ENCODE measurements at regions not wholly inside any gene's neighbourhood (a gene's known extent, or its start where the extent isn't known, plus 50 kb on each side); places are given as distances from the start of the nearest gene placed in this dataset.
"Not testable (repeated sequence)": the region's sequence is repeated elsewhere in the genome, so short reads cannot be mapped to it uniquely, and the experiment has no call there.

DNA sequence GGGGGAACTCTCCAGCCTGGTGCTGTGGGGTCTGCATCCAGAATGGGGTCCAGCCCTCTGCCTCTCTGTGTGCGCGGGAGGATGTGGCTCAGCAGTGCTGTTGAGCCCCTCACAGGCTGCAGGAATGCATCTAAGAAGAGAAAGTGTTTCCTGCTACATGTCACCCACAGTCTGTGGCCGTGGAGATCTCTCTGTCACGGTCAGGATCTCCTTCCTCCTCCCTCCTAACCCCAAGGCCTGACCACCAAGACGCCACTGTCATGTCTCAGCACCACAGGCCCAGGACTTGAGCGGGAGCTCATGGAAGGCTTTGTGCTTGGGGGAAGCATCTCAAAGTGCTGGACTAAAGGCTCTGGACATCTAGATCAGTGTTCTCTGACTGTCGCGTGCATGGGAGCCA lies 90.1 kb downstream of the SREK1 start:
- intact Hi-C loops (cut with DNase I) = no loop called here
- DNase-seq (ENCODE audit: low spot score) = no peak

DNA sequence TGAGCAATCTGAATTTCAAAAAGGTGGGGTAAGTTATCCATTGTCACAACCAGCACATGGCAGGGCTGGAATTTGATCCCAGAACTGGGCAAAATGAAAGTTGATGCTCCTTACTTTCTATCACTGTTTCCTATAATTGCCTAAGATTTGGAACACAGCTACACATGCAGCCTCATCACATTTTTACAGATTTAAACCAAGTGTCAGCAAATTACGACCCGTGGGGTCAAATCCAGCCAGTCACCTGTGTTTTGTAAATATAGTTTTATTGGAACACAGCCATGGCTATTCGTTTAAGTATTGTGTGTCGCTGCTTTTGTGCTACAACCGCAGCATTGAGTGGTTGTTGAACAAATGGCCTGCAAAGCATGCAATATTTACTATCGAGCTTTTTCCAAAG lies 94.3 kb downstream of the SREK1 start:
- intact Hi-C loops (cut with DNase I) = no loop called here
- no peak for DNase-seq (ENCODE audit: low spot score)

DNA sequence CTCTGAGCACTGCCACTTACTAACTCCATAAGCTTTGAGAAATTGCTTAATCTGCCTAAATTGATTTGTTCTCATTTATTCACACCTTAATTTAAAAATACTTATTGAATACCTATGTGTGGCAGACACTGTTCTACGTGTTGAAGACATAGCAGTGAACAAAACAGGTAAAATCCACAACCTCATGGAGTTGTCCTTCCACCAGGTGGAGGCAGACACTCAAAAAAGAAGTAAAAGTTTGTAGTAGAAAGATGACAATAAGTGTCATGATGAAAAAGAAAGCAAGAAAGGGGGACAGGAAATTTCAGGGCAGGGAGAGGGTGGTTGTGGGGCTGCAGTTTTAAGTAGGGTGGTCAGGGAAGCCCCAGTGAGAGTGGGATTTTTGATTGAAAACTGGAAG lies 94.9 kb downstream of the SREK1 start:
- no peak for DNase-seq (ENCODE audit: low spot score)
- intact Hi-C loops (cut with DNase I) = no loop called here

DNA sequence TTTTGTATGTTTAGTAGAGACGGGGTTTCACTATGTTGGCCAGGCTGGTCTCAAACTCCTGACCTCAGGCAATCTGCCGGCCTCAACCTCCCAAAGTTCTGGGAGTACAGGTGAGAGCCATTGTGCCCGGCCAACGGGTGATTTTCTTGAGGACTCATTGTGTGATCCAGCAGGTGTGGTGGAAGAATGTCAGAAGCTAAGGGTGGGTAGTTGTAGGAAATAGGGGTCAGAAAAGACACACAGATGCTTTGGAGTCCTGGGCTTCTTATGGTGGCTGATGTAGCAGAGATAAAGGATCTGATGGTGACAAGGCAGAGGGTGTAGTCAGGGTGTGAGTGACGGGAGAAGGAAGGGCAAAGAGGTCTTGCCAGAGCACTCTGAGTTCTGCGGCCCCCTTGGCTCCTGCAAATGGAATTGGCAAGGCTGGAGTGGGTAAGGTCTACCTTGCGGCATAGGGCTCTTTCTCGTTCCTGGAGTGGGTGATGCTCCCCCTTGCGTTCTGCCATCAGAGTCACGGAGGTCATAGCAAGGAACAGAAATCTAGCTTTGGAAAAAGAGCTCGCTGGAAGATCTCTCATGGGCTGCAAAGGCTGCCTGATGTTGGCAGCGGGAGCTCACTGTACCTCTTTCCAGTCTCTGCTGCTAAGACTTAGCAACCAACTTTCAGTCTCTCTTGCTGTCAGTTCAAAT lies 97.2 kb downstream of the SREK1 start:
- DNase-seq (ENCODE audit: low spot score) = no peak
- intact Hi-C loops (cut with DNase I) = no loop called here

DNA sequence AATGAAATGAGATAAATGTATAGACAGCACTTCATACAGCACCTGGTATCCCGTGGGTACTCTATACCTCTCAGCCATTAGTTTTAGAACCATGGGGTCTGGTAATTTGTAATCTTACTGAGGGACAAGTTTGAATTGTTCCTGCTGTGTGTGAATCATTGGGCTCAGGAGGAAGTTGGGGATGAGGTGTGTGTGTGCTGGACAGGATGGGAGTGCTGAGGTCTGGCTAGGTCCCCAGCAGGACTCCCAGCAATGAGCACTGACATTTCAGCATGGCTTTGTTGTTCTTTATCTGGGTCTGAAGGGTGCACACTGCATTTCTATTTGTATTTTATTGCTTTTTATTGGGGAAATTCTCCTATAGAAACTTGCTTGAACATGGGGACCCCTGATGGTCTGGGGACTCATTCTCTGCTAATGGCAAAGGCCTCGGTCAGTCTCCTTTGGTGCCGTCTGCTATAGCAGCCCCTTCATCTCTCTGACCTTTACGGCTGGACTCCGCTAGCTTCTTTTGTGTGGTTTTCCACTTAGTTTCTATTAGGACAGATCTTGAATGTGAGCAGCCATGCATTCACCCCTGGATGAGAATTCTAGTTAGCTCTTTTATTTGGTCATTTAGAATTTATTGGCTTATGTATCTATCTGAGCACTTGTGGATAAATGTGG lies 98.1 kb downstream of the SREK1 start:
- DNase-seq (ENCODE audit: low spot score) = no peak
- intact Hi-C loops (cut with DNase I) = no loop called here

DNA sequence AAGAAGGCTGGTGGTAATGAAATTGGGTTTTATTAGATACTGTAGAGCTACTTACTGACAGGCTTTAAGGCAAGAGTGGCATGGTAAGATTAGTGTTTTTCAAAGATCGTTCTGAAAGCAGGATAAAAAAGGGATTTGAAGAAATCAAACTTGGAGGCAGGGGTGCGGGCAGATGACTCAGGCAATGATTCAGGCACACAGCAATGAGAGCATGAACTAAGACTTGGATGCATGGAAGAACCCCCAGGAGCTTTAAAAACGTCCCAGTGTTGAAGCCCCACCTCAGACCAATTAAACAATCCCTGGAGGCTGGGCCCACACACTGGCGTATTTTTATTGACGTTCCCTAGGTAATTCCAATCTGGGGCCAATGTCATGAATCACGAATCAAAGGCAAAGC lies 102.5 kb downstream of the SREK1 start:
- intact Hi-C loops (cut with DNase I) = no loop called here
- DNase-seq (ENCODE audit: low spot score) = no peak

DNA sequence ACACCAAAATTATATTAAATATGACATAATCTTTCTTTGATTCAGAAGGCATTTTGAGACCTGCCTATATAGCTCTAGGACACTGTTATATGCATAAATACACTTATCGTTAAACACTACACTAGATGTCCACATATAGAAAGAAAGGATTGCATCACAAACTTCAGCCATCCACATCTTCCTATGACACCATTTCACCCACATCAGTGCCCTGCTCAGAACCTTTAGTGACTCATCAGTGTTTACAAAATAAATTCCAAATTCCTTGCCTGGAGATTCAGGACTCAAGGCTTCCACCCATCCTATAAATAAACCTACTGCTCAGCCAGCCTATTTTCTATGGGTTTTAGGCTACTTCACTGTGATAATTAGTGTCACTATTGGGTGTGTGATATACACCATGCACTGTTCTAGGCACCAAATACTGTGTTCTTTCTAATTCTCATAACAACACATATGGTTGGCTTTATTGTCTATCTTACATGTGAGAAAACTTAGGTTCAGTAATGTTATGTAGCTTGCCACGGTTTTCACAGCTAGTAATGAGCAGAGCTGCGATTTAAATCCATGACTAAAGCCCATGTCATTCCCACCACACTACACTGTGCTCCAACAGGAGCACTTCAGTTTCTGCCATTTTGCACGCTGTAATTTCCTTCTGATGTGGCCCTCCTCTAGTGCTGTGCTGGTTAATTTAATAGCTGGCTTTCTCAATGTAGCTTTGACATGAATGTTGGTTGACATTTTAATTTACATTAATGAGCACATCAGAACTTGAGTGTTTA lies 103.3 kb downstream of the SREK1 start:
- intact Hi-C loops (cut with DNase I) = no loop called here
- no peak for DNase-seq (ENCODE audit: low spot score)

DNA sequence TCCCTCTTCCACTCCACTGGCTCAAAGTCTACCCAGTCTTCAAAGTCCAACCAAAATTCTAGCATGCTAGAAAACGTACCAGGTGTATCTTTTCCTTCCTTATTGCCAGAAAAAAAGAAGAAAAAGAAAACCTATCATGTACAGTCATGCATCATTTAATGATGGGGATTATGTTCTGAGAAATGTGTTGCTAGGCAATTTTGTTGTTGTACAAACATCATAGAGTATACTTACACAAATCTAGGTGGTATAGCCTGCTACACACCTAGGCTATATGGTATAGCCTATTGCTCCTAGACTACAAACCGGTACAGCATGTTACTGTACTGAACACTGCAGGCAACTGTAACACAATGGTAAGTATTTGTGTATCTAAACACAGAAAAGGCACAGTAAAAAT lies 104.8 kb downstream of the SREK1 start:
- intact Hi-C loops (cut with DNase I) = no loop called here
- DNase-seq (ENCODE audit: low spot score) = no peak

DNA sequence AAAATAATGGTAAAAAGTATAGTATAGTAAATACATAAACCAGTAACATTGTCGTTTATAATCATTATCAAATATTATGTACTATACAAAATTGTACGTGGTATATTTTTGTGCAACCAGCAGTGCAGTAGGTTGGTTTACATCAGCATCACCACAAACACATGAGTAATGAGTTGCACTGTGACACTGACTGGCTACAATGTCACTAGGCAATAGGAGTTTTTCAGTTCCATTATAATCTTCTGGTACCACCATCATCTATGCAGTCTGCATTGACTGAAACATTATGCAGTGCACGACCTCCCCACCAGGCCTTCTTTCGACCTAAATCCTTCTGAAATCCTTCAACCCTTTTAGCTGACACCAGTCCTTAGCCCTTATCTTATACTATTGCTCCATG lies 105.8 kb downstream of the SREK1 start:
- no peak for DNase-seq (ENCODE audit: low spot score)
- intact Hi-C loops (cut with DNase I) = no loop called here

DNA sequence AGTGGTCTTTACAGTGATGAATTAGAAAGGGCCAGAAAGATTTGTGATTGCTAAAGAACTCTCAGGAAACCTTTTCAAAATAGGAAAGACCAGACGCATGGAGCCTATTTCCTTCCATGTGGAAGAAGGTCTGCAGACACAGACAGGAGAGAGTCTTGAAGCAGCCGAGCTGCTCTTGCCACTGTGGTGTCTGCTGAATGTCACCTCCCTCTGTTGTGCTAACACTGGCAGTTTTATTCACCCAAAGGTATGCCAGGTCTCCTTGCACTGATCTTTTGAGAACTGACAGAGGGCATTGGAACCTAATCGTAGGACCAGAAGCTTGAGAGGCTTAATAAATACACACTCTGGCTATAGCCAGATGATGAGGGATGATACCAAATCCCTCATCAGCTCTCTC lies 108.7 kb downstream of the SREK1 start:
- intact Hi-C loops (cut with DNase I) = no loop called here
- DNase-seq (ENCODE audit: low spot score) = no peak

DNA sequence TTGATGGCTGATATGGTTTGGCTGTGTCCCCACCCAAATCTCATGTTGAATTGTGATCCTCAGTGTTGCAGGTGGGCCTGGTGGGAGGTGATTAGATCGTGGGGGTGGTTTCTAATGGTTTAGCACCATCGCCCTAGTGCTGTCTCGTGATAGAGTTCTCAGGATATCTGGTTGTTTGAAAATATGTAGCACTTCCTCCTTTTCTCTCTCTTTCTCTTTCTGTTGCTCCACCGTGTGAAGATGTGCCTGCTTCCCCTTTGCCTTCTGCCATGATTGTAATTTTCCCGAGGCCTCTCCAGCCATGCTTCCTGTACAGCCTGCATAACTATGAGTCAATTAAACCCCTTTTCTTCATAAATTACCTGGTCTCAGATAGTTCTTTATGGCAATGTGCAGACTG lies 111.6 kb downstream of the SREK1 start:
- no peak for DNase-seq (ENCODE audit: low spot score)
- intact Hi-C loops (cut with DNase I) = no loop called here

DNA sequence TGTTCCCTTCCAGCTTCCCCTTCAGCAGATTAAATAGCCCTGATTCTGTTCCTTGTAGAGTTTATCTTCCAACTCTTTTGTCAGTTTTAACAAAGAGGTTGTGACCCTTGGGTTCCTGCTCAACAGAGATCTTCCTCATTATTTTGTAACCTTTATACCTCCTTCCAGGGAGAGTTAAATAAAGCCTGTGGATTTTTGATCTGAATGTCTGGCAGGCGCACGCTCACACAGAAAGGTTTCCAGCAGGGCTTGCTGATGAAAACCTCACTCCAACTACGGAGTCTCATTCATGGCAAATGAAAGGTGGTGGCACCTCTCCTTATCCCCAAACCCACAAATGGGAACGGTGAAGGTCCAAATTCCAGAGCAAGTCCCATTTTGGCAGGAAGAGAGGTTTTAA lies 129.0 kb downstream of the SREK1 start:
- intact Hi-C loops (cut with DNase I) = no loop called here
- DNase-seq (ENCODE audit: low spot score) = no peak

DNA sequence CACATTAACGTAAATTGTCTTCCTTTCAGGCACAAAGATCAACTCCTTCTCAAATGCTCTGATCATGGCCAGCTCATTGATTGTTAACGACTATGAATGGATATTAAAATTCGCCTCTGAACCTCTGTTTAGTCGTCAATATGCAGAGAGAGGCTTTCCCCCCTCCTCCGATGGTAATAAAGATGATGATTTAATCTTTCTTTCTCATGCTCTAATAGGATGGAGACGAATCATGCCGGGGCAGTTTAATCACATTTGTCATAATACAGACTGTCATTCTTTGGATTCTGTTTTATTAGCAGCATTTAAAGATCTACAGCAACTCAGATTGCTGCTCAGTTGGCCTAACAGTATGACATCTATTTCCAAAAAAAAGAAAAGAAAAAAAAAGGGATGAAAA lies 132.9 kb downstream of the SREK1 start:
- intact Hi-C loops (cut with DNase I) = no loop called here
- no peak for DNase-seq (ENCODE audit: low spot score)

DNA sequence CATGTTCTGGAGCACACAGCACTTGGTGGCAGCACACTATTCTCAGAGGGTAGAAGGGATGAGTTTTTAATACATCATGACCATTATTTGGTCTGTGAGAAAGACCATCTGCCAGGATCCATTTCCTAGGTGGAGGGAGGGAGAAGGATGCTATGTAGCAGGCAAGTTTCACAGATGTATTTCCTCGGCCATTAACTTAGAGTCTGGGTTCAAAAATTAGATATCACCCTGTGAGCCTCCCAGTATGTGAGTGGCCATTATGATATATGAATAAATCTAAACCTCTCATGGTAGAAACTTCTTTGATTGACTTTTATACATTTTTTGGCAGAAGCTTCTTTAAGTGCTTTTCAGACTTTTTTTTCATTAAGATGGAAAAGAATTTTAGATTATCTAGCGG lies 133.9 kb downstream of the SREK1 start:
- intact Hi-C loops (cut with DNase I) = no loop called here
- DNase-seq (ENCODE audit: low spot score) = no peak

DNA sequence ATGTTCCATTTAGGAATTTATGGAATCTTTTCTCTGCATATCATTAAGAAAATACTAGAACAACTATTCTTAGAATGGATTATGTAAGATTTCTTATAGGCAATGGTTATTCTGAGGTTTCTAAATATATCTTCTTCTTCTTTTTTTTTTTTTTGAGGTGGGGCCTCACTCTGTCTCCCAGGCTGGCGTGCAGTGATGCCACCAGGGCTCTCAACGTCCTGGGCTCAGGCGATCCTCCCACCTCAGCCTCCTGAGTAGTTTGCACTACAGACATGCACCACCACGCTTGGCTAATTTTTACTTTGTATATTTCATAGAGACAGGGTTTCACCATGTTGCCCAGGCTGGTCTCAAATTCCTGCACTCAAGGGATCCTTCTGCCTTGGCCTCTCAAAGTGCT lies 137.2 kb downstream of the SREK1 start:
- intact Hi-C loops (cut with DNase I) = no loop called here
- DNase-seq (ENCODE audit: low spot score) = no peak

DNA sequence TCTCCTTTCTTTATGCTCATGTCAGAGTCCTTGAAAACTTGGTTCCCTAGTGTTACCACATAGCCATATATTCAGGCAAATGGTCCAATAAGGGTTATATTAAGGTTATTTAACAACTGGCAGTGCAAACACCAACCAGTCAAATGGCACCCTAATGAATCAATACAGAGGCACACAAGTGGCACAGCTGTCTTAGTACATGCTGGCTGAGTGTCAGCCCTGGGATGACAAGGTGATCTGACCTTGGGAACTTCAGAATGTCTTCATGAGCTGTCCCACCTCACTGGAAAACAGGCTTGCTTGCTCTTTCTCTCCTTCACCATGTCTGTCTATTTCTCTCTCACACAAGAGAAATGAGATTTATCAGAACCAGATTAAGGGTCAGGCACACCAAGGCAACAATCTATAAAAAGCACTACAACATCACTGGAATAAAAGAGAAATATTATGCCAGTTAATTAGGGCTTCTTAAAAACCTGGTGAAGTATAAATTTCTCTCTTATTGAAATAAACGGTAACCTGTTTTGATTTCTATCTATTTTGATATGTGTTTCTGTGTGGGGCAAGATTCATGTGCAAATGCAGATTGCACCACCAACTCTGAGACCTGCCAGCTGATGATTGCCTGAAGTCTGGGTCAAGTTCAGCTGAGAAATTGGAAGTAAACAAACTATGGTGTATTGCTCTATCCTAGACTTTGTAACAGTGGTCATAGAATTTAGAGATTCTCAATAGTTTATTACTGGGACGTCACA lies 140.7 kb downstream of the SREK1 start:
- intact Hi-C loops (cut with DNase I) = loop anchor here in 1 of 2 donors (5.0 kb wide), 1 partner anchor 712 kb away; no protein-coding TSS in a partner anchor
- DNase-seq (ENCODE audit: low spot score) = no peak

DNA sequence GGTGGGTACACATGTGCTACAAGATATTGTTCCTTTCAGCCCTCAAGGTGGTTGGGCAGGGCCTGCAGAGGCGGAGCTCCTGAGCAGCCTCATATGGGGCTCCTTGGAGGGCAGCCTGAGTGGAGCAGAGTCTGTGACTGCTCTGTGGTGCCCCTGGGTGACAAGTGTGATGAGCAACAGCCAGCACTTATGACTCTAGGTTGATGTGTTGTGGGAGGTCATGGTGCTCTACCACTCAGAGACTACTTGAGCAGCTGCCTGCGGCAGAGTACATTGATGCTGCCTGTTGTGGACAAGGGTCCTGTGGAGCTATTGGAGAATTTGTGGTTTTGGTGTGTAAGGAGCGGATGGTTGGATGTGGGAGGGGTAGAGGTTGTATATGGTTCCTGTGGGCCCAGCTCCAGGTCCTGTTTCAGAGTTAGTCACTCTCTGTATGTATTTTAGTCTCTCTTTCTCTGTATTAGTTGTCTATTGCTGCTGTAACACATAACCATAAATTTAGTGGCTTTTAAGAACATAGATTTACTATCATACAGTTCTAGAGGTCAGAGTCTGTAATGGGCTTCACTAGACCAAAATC lies 141.3 kb downstream of the SREK1 start:
- no peak for DNase-seq (ENCODE audit: low spot score)
- intact Hi-C loops (cut with DNase I) = loop anchor here in 1 of 2 donors (5.0 kb wide), 1 partner anchor 713 kb away; no protein-coding TSS in a partner anchor

DNA sequence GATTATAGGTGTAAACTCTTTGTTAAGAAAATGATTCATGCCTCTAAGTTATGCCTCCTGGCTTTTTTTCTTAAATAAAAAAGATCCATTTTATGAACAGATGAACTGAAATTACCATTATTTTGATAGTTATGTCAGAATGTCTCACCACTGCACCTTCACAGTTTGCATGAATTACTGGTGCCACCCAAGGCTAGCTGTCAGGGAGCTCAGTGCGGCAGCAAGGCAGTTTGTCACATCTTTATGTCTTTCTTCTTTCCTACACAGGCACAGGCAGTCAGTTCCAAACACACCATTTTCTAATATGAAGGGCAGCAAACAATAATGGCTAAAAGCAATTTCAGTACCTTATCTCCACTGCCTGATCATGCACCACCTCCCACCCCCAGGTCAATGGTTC lies 147.7 kb downstream of the SREK1 start:
- DNase-seq (ENCODE audit: low spot score) = no peak
- intact Hi-C loops (cut with DNase I) = no loop called here

DNA sequence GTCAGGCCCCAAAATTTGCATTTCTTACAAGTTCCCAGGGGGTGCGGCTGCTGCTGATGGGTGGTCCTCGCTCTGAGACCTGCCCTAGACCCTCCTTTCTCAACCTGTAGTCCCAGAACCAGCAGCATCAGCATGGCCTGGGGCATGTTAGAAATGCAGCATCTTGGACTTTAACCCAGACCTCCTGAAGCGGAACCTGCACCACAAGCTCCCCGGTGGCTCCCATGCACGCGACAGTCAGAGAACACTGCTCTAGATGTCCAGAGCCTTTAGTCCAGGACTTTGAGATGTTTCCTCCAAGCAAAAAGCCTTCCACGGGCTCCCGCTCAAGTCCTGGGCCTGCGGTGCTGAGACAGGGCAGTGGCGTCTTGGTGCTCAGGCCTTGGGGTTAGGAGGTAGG lies 149.8 kb downstream of the SREK1 start:
- intact Hi-C loops (cut with DNase I) = not testable (repeated sequence)

DNA sequence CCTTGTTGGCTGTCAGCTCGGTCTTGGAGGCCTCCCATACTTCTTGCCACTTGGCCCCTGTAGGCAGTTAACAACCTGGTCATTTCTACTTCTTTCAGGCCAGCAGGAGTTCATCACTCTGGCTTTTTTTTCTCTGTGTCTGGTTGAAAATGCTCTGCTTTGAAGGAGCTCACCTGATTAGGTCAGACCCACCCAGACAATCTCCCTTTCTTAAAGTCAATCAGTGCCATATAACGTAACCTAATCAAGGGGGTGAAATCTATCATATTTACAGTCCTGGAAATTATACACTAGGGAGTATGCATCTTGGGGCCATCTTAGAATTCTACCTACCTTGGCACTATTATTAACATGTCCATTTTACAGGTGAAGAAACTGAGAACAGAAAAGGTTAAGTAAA lies 155.4 kb downstream of the SREK1 start:
- intact Hi-C loops (cut with DNase I) = no loop called here

More for the DNA sequence above, 149.8 kb downstream of the SREK1 start:
- not testable (repeated sequence) for DNase-seq (ENCODE audit: low spot score)

More for the DNA sequence above, 155.4 kb downstream of the SREK1 start:
- DNase-seq (ENCODE audit: low spot score) = no peak

All from posterior vena cava (tissue), 2 donors.